HUES6 (cell line): ENCODE measurements at regions not wholly inside any gene's neighbourhood (a gene's known extent, or its start where the extent isn't known, plus 50 kb on each side); places are given as distances from the start of the nearest gene placed in this dataset.

Experiments used
- H3K27ac ChIP-seq: 2 replicates; pipeline ENCODE4 v1.7.0; 2013; ENCODE audit warnings: low read depth, mild to moderate bottlenecking, low read length, inconsistent platforms
- H3K27me3 ChIP-seq: 2 replicates; pipeline ENCODE4 v1.6.1; 2013; ENCODE audit warnings: low read length; ENCODE audit not compliant: control insufficient read depth, insufficient read depth
- H3K36me3 ChIP-seq: 2 replicates; pipeline ENCODE4 v1.6.1; 2013; ENCODE audit warnings: low read length; ENCODE audit not compliant: control insufficient read depth, insufficient read depth
- H3K4me1 ChIP-seq: 2 replicates; pipeline ENCODE4 v1.6.1; 2013; ENCODE audit warnings: low read length; ENCODE audit not compliant: control insufficient read depth, insufficient read depth
- H3K4me3 ChIP-seq: 2 replicates; pipeline ENCODE4 v1.5.1; 2013; ENCODE audit warnings: low read depth, low read length
- H3K9ac ChIP-seq: one replicate; pipeline ENCODE4 v1.6.1; 2013; ENCODE audit warnings: mild to moderate bottlenecking, low read length
- H3K9me3 ChIP-seq: 2 replicates; pipeline ENCODE4 v1.6.1; 2013; ENCODE audit warnings: low read depth, low read length; ENCODE audit not compliant: control insufficient read depth, insufficient read depth

DNA sequence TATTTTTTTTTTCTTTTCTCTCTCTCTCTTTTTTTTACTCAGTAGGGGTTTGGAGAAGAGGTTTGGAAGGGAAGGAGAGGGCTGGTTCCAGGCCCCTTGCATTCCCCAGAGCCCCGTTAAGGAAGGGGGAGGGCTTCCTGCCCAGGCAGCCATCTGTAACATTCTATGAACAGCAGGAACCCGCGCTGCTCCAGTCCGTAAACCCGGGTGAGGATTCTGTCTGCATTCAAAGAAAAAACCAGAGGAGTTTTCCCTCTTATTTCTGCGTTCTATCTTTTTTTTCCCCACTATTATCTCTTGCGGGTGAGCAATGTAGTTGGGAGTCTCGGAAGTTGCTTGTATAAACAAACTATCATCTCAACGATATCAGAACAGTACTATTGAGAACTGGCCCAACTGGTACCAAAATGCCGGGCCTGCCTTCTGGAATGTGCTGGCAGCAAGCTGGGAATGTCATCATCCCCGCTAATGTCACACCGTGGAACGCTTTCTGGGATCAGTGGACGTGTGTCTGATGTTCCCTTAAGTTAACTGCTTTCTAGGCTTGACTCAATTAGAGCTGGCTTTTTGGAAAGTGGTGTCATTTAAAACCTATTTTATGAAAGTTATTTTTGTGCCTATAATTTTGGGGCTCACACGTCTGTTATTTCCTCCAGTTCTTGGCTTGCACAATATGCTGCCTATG, 153.1 kb upstream of the MEOX2 start:
- peak overlapping the region; percentile 13 for H3K9ac ChIP-seq
- H3K4me3 ChIP-seq: peak overlapping the region; percentile 34
- no peaks in the 10 kb centered on the region for H3K36me3 ChIP-seq
- H3K27me3 ChIP-seq: no peaks in the 10 kb centered on the region
- peaks cover 9% of the 10 kb centered on the region for H3K4me1 ChIP-seq
- peak overlapping the region; percentile 64; the same call in 1 of the 2 replicates for H3K27ac ChIP-seq
- no peaks in the 10 kb centered on the region for H3K9me3 ChIP-seq

DNA sequence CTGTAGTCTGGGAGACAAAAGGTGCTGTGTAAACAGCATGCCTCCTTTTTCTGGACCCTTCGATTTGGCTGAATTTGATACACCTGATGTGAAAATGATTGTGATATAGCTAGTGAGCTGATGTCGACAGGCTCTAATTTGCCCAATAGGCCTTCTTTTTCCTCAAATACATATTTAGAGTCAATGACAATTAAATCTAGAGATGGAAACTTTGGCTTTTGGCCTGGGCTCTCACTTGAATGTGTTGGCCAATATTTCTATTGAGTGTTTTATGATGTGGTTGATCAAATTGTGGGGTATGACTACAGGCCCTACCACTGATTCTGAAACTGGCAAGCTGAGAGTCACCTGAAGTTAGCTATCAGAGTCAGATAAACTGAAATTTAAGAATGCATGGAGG, 151.8 kb upstream of the MEOX2 start:
- Histone ChIP-seq H3K4me3 (no peak overlapping the region), H3K27me3 (no peaks in the 10 kb centered on the region), H3K4me1 (peaks cover 9% of the 10 kb centered on the region), H3K36me3 (no peaks in the 10 kb centered on the region), H3K9ac (no peak overlapping the region), H3K9me3 (no peaks in the 10 kb centered on the region), H3K27ac (no peak overlapping the region)

DNA sequence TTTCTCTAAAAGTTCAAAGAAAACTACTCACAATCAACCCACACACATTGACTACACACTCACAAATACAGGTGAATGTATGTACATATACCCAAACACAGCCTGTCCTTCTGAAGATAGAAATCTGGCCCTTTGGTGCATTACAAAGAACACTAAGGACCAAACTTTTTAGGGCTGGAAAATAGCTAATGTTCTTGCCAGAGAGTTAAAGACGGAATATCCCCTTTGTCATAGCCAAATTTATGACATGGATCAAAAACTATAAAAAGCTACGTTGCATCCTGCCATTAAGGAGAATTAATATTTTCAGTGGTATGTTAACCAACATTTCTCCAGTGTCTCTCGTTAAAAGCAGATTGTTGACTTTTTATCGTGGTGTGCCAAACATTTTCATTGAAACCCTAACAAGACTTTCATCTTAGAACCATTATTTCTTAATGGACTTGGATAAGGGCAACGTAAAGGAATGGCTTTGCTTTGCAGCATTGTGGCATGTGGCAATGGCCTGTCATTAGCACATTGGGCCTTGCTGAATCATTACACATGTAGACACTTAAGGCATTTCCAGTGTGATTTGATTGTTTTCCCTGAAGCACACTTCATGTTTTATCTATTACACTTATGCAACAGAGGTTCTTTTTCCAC, 150.9 kb upstream of the MEOX2 start:
- peaks cover 9% of the 10 kb centered on the region for H3K4me1 ChIP-seq

DNA sequence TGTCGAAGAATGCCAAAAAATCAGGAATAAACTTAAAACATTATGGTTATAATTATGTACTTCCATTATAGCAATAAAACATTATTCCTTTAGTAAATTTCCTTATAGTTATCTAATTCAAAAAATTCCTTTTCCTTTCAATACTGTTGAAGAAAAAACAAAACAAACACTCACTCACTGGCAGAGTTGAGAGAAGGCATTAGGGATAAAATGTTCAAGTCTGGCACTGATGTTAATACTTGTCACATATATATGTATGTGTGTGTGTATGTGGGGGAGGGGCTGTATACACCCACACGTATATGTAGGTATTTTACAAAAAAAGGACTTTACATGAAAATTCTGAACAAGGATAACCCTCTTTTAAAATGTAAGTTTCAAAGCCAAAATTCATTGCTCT, 150.2 kb upstream of the MEOX2 start:
- peaks cover 9% of the 10 kb centered on the region for H3K4me1 ChIP-seq
- no peak overlapping the region for H3K27ac ChIP-seq
- no peaks in the 10 kb centered on the region for H3K9me3 ChIP-seq
- no peaks in the 10 kb centered on the region for H3K27me3 ChIP-seq
- H3K36me3 ChIP-seq: no peaks in the 10 kb centered on the region
- H3K9ac ChIP-seq: no peak overlapping the region
- H3K4me3 ChIP-seq: no peak overlapping the region

More for the DNA sequence above, 150.9 kb upstream of the MEOX2 start:
- no peaks in the 10 kb centered on the region for H3K27me3 ChIP-seq
- no peak overlapping the region for H3K9ac ChIP-seq
- no peak overlapping the region for H3K27ac ChIP-seq
- no peaks in the 10 kb centered on the region for H3K9me3 ChIP-seq
- no peak overlapping the region for H3K4me3 ChIP-seq
- no peaks in the 10 kb centered on the region for H3K36me3 ChIP-seq

DNA sequence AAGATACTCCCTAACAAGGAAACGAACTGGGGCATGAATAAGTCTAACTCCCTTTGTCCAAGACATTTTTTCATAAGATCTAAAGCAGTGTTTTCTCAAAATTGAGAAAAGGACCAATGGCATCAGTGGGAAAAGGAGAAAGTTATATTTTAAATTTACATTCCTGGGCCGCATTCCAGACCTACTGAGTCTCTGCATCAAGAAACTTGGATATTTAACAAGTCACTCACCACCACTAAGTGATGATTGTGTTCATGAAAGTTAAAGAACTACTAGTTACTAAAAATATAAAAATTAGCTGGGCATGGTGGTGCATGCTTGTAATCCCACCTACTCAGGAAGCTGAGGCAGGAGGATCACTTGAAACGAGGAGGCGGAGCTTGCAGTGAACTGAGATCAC, 149.6 kb upstream of the MEOX2 start:
- H3K4me3 ChIP-seq: no peak overlapping the region
- no peaks in the 10 kb centered on the region for H3K27me3 ChIP-seq
- H3K4me1 ChIP-seq: peaks cover 9% of the 10 kb centered on the region
- H3K27ac ChIP-seq: no peak overlapping the region
- H3K9me3 ChIP-seq: no peaks in the 10 kb centered on the region
- H3K9ac ChIP-seq: no peak overlapping the region
- no peaks in the 10 kb centered on the region for H3K36me3 ChIP-seq

DNA sequence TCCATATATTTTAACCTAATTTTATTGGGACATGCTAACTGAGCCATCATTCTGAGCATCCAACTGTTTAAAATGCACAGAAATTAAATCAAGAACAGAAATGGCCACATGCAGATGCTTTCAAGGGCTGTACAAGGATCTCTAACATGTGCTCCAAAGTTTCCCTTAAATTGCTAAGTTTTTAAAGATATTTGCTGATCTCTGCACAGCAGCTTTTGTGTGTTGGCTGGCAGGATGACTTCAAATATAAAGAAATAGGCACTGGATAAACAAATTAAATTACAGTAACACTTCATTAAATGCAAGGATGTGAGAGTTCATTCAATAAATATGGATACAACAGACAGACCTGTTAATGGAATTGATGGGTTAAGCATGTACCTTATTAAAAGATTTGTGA, 148.0 kb upstream of the MEOX2 start:
- H3K4me1 ChIP-seq: peaks cover 3% of the 10 kb centered on the region; the same call in 1 of the 2 replicates
- no peaks in the 10 kb centered on the region for H3K9me3 ChIP-seq
- H3K4me3 ChIP-seq: no peak overlapping the region

DNA sequence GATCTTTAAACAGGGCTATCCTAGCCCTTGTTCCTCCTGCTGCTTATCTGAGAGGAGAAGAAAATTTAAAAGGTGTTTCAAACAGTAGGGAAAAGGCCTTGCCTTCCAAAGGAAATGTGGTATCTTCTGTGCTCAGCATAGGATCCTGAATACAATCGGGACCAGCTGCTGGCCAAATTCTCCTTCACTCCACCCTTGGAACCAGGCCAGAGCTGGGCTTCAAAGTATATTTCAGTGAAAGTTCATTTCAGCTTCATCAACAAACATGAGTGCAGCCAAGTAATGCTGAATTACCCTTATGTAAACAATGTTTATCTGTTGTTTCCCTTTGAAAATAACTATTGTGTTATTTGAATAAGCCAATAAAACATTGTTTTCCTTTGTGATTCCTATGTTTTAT, 146.5 kb upstream of the MEOX2 start:
- Histone ChIP-seq H3K4me3 (no peak overlapping the region), H3K4me1 (no peaks in the 10 kb centered on the region; the same call in 1 of the 2 replicates), H3K27me3 (no peaks in the 10 kb centered on the region), H3K9me3 (no peaks in the 10 kb centered on the region), H3K36me3 (no peaks in the 10 kb centered on the region), H3K27ac (no peak overlapping the region), H3K9ac (no peak overlapping the region)

More for the DNA sequence above, 148.0 kb upstream of the MEOX2 start:
- H3K36me3 ChIP-seq: no peaks in the 10 kb centered on the region
- no peak overlapping the region for H3K9ac ChIP-seq
- no peaks in the 10 kb centered on the region for H3K27me3 ChIP-seq
- no peak overlapping the region for H3K27ac ChIP-seq

DNA sequence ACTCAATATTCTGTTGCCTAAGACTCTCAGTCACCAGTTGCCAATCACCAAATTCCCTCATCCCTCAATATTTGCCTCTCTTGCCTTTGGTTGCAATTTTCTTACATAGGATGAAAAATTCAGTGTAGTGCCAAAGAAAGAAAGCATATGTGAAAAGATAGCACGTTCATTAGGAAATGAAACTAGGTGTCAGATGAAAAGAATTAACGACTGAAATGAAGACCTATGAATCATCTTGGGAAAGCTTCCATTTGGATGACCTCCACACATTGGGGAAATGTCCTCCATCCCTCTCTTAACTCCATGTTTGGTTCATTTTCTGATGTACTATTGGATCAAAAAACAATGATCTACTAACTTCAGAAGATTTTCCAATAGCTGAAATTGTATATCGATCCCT, 145.1 kb upstream of the MEOX2 start:
- H3K9ac ChIP-seq: no peak overlapping the region
- no peak overlapping the region for H3K27ac ChIP-seq
- H3K4me3 ChIP-seq: no peak overlapping the region
- no peaks in the 10 kb centered on the region for H3K36me3 ChIP-seq
- no peaks in the 10 kb centered on the region for H3K9me3 ChIP-seq
- H3K27me3 ChIP-seq: no peaks in the 10 kb centered on the region
- H3K4me1 ChIP-seq: no peaks in the 10 kb centered on the region; the same call in 1 of the 2 replicates

DNA sequence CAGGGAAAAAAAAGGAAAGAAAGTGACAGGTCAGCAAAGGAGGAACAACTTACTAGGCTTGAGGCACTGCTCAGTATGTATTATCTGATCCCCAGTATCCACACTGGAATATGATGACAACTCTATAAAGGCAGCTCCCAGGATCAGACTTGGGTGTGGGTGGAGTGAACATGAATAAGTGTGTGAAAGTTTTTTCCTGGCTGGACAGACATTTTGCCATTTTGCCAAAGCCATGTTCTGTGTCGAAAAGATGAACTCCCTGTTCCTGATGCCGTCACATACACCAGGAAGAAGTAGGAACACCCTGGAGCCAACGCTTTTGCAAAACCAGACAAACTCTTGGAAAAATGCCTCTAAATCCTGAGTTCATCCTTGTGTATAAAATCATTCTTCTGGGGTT, 143.2 kb upstream of the MEOX2 start:
- no peak overlapping the region for H3K9ac ChIP-seq
- no peaks in the 10 kb centered on the region for H3K36me3 ChIP-seq
- no peaks in the 10 kb centered on the region for H3K27me3 ChIP-seq
- no peaks in the 10 kb centered on the region; the same call in 1 of the 2 replicates for H3K4me1 ChIP-seq
- no peak overlapping the region for H3K4me3 ChIP-seq
- no peaks in the 10 kb centered on the region for H3K9me3 ChIP-seq
- no peak overlapping the region for H3K27ac ChIP-seq

DNA sequence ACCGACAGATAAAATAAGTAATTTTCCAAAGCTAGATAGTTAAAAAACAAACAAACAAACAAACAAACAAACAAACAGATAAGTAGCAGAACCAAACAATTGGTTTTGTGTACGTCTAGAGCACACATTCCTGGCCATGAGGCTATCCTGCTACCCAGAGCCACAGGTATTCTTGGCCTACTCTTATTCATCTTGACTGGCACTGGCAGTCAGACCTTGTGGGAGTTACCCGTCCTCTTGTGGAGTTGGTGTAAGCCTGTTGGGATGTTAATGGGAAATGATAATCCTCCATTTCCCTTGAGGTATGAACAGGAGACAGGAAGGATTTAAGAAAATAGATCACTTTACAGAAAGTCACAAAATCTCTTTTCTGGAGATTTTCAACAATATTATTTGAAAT, 142.4 kb upstream of the MEOX2 start:
- Histone ChIP-seq H3K9ac (no peak overlapping the region), H3K36me3 (no peaks in the 10 kb centered on the region), H3K27ac (no peak overlapping the region), H3K4me1 (no peaks in the 10 kb centered on the region; the same call in 1 of the 2 replicates), H3K4me3 (no peak overlapping the region), H3K9me3 (no peaks in the 10 kb centered on the region), H3K27me3 (no peaks in the 10 kb centered on the region)
